Sigmoid colon (tissue), 3 donors: ENCODE measurements at regions not wholly inside any gene's neighbourhood (a gene's known extent, or its start where the extent isn't known, plus 50 kb on each side); places are given as distances from the start of the nearest gene placed in this dataset.

Source experiments
- POLR2A ChIP-seq, 2 donors: fragments of 450-650 bp; IDR thresholded peaks; one replicate each; pipeline ENCODE4 v1.6.1; 2016; ENCODE audit warnings: antibody characterized with exemption in 2 of 2, mild to moderate bottlenecking in 2 of 2, moderate library complexity in 2 of 2
- TF ChIP-seq, protein P1 (sequence below), 4 experiments: fragments of 450-650 bp in 3 of 4; fragments of 200-600 bp in 1 of 4; IDR thresholded peaks; one replicate each; pipeline ENCODE4 v1.5.1; 2016 to 2019; ENCODE audit warnings: antibody characterized with exemption in 4 of 4, mild to moderate bottlenecking in 3 of 4, moderate library complexity in 2 of 4

DNA sequence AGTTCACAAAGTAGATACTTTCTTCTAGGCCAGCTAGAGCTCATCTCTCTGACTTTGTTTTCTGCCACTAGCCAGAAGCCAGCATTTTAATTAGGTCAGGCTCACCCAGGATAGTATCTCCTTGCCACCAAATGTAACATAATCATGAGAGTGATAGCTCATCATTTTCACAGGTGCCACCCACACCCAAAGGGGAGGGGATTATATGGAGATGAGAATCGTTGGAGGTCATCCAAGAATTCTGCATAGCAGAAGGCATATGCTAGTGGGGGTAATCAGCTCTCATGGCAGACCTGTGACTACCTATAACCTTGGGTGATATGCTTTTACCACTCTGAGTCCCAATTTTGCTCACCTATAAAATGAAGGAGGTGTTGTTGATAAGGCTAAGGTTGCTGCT lies 523.0 kb downstream of the METTL15 start:
- TF ChIP-seq, protein P1, sequence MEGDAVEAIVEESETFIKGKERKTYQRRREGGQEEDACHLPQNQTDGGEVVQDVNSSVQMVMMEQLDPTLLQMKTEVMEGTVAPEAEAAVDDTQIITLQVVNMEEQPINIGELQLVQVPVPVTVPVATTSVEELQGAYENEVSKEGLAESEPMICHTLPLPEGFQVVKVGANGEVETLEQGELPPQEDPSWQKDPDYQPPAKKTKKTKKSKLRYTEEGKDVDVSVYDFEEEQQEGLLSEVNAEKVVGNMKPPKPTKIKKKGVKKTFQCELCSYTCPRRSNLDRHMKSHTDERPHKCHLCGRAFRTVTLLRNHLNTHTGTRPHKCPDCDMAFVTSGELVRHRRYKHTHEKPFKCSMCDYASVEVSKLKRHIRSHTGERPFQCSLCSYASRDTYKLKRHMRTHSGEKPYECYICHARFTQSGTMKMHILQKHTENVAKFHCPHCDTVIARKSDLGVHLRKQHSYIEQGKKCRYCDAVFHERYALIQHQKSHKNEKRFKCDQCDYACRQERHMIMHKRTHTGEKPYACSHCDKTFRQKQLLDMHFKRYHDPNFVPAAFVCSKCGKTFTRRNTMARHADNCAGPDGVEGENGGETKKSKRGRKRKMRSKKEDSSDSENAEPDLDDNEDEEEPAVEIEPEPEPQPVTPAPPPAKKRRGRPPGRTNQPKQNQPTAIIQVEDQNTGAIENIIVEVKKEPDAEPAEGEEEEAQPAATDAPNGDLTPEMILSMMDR (IDR thresholded peaks at IDR 0.05) = no peak
- no peak for TF ChIP-seq POLR2A (IDR thresholded peaks at IDR 0.05)
